Ishikawa (cell line): ENCODE measurements at regions not wholly inside any gene's neighbourhood (a gene's known extent, or its start where the extent isn't known, plus 50 kb on each side); places are given as distances from the start of the nearest gene placed in this dataset.

Experiments
- YY1 ChIP-seq: IDR thresholded peaks from 2 replicates; pipeline ENCODE4 v1.6.1; 2012; ENCODE audit warnings: low read depth
- ZBTB7A ChIP-seq: IDR thresholded peaks from 2 replicates; pipeline ENCODE4 v1.6.1; 2012; ENCODE audit warnings: low read depth
- TF ChIP-seq, protein P1 (sequence below): IDR thresholded peaks from 2 replicates; pipeline ENCODE4 v1.6.1; 2012

DNA sequence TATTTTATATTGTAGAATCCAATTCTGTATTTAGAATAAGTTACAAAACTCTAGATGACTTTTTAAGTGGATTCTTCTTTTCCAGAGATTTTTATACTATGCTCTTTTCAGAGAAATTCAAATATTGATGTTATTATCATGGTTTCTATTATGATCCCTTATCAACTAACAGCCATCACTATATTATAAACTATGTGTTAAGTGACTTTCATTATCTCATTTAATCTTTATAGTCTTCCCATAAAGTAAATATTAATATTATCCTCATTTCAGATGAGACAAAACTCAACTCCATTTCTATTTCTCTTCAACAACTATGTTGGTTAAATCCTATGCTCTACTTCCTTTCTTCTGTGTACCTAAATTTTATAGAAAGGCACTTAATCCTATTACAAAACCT, 132.6 kb downstream of the ANKRD50 start:
- TF ChIP-seq ZBTB7A (no peak), YY1 (no peak)
- TF ChIP-seq, protein P1, sequence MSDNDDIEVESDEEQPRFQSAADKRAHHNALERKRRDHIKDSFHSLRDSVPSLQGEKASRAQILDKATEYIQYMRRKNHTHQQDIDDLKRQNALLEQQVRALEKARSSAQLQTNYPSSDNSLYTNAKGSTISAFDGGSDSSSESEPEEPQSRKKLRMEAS: no peak
